Neural progenitor cell (in vitro differentiated cells): ENCODE measurements at regions not wholly inside any gene's neighbourhood (a gene's known extent, or its start where the extent isn't known, plus 50 kb on each side); places are given as distances from the start of the nearest gene placed in this dataset.

Experiments used
- DNase-seq: peaks from one replicate; pipeline ENCODE4 v3.0.0-alpha.2; 2016; ENCODE audit warnings: low spot score
- H2AFZ ChIP-seq: fragments of 200-600 bp; sonication (generic); replicated peaks from 2 replicates; pipeline ENCODE4 v1.6.1; 2016; ENCODE audit warnings: antibody characterized with exemption
- H3F3A ChIP-seq: fragments of 200-600 bp; sonication (generic); 2 replicates; pipeline ENCODE4 v1.6.1; 2016; ENCODE audit warnings: antibody characterized with exemption, low read depth
- H3K27ac ChIP-seq: fragments of 200-600 bp; sonication (generic); 2 replicates; pipeline ENCODE4 v1.5.1; 2016; ENCODE audit warnings: mild to moderate bottlenecking
- H3K27me3 ChIP-seq: fragments of 200-600 bp; sonication (generic); 2 replicates; pipeline ENCODE4 v1.6.1; 2016; ENCODE audit warnings: mild to moderate bottlenecking, moderate library complexity
- H3K36me3 ChIP-seq: fragments of 200-600 bp; sonication (generic); 2 replicates; pipeline ENCODE4 v1.5.1; 2016
- H3K4me1 ChIP-seq: fragments of 200-600 bp; sonication (generic); 2 replicates; pipeline ENCODE4 v1.6.1; 2016; ENCODE audit warnings: mixed run types
- H3K4me2 ChIP-seq: fragments of 200-600 bp; sonication (generic); 2 replicates; pipeline ENCODE4 v1.6.1; 2016
- H3K4me3 ChIP-seq: fragments of 200-600 bp; sonication (generic); 2 replicates; pipeline ENCODE4 v1.5.1; 2016
- H3K79me2 ChIP-seq: fragments of 200-600 bp; sonication (generic); 2 replicates; pipeline ENCODE4 v1.6.1; 2016; ENCODE audit warnings: low read depth
- H3K9ac ChIP-seq: fragments of 200-600 bp; sonication (generic); 2 replicates; pipeline ENCODE4 v1.6.1; 2016
- H3K9me3 ChIP-seq: fragments of 200-600 bp; sonication (generic); 2 replicates; pipeline ENCODE4 v1.5.1; 2016; ENCODE audit warnings: low read depth
- H4K20me1 ChIP-seq: fragments of 200-600 bp; sonication (generic); 2 replicates; pipeline ENCODE4 v1.6.1; 2016; ENCODE audit warnings: low read depth
- H3K27ac Mint-ChIP-seq: 3 replicates; pipeline ENCODE4 v1.8.0; 2021; ENCODE audit warnings: mixed read lengths
- H3K27me3 Mint-ChIP-seq: 2 replicates; pipeline ENCODE4 v1.8.0; 2022; ENCODE audit warnings: low read depth, mild to moderate bottlenecking, inconsistent platforms, moderate library complexity, mixed read lengths; ENCODE audit not compliant: insufficient read depth
- H3K36me3 Mint-ChIP-seq: 3 replicates; pipeline ENCODE4 v1.8.0; 2021; ENCODE audit warnings: mixed read lengths
- H3K4me1 Mint-ChIP-seq: 3 replicates; pipeline ENCODE4 v1.8.0; 2021; ENCODE audit warnings: mixed read lengths
- H3K4me3 Mint-ChIP-seq: 3 replicates; pipeline ENCODE4 v1.8.0; 2021; ENCODE audit warnings: mild to moderate bottlenecking, moderate library complexity, mixed read lengths
- H3K9me3 Mint-ChIP-seq: 3 replicates; pipeline ENCODE4 v1.8.0; 2020; ENCODE audit warnings: mixed read lengths
- CTCF ChIP-seq: fragments of 200-600 bp; sonication (generic); IDR thresholded peaks from 2 replicates; pipeline ENCODE4 v1.5.1; 2017; ENCODE audit warnings: antibody characterized with exemption, mild to moderate bottlenecking
- EZH2 ChIP-seq: fragments of 200-600 bp; sonication (generic); IDR thresholded peaks from 2 replicates; pipeline ENCODE4 v1.6.1; 2017; ENCODE audit warnings: antibody characterized with exemption, mild to moderate bottlenecking, moderate library complexity
- EZH2phosphoT487 ChIP-seq: fragments of 200-600 bp; sonication (generic); IDR thresholded peaks from 2 replicates; pipeline ENCODE4 v1.6.1; 2017; ENCODE audit warnings: antibody characterized with exemption

GRCh38 chr1:229058729-229059128 lies 212.2 kb upstream of the RAB4A start:
- Histone ChIP-seq H3K4me1 (peaks cover 38% of the 10 kb centered on the region), H4K20me1 (no peaks in the 10 kb centered on the region), H3K36me3 (no peaks in the 10 kb centered on the region), H3K27me3 (no peaks in the 10 kb centered on the region), H3K9ac (no peak overlapping the region), H3F3A (peaks cover 14% of the 10 kb centered on the region), H3K79me2 (no peaks in the 10 kb centered on the region), H3K4me2 (peak overlapping the region; percentile 16), H3K27ac (no peak overlapping the region), H3K9me3 (no peaks in the 10 kb centered on the region), H2AFZ (peak overlapping the region; percentile 22), H3K4me3 (no peak overlapping the region)
- Mint-ChIP-seq H3K4me1 (peaks cover 59% of the 10 kb centered on the region), H3K4me3 (no peak overlapping the region), H3K36me3 (no peaks in the 10 kb centered on the region), H3K27me3 (peaks cover 10% of the 10 kb centered on the region), H3K9me3 (no peaks in the 10 kb centered on the region), H3K27ac (peak overlapping the region; percentile 64)
- DNase-seq = no peak
- no peak for TF ChIP-seq EZH2phosphoT487

- Mint-ChIP-seq H3K27ac (peak overlapping the region; percentile 28), H3K4me3 (peak overlapping the region; percentile 1), H3K27me3 (peaks cover 12% of the 10 kb centered on the region)
These were observed 211.0 kb upstream of the RAB4A start for GRCh38 chr1:229059671-229060539.

GRCh38 chr1:229062135-229062534 lies 208.8 kb upstream of the RAB4A start:
- Histone ChIP-seq H3K27ac (no peak overlapping the region), H3K36me3 (no peaks in the 10 kb centered on the region), H3K9me3 (no peaks in the 10 kb centered on the region), H3K4me1 (peaks cover 39% of the 10 kb centered on the region), H3K9ac (no peak overlapping the region), H2AFZ (no peak overlapping the region), H3K79me2 (no peaks in the 10 kb centered on the region), H3K4me3 (no peak overlapping the region), H4K20me1 (no peaks in the 10 kb centered on the region), H3K4me2 (peak overlapping the region; percentile 27), H3F3A (peaks cover 14% of the 10 kb centered on the region), H3K27me3 (no peaks in the 10 kb centered on the region)
- Mint-ChIP-seq H3K27me3 (peaks cover 10% of the 10 kb centered on the region), H3K4me1 (peaks cover 66% of the 10 kb centered on the region), H3K36me3 (no peaks in the 10 kb centered on the region), H3K4me3 (no peak overlapping the region), H3K27ac (peak overlapping the region; percentile 70), H3K9me3 (no peaks in the 10 kb centered on the region)
- DNase-seq = no peak
- TF ChIP-seq EZH2phosphoT487 (no peak), EZH2 (no peak), CTCF (no peak)

More at GRCh38 chr1:229059671-229060539, 211.0 kb upstream of the RAB4A start:
- H3K4me1 Mint-ChIP-seq = peaks cover 71% of the 10 kb centered on the region
- Histone ChIP-seq H3K79me2 (no peaks in the 10 kb centered on the region), H3K36me3 (no peaks in the 10 kb centered on the region), H3K27ac (no peak overlapping the region), H4K20me1 (no peaks in the 10 kb centered on the region), H3K4me2 (no peak overlapping the region), H3F3A (peaks cover 14% of the 10 kb centered on the region), H3K9me3 (no peaks in the 10 kb centered on the region), H3K9ac (no peak overlapping the region), H3K27me3 (no peaks in the 10 kb centered on the region), H3K4me1 (peaks cover 39% of the 10 kb centered on the region), H2AFZ (peak overlapping the region; percentile 64), H3K4me3 (no peak overlapping the region)
- H3K9me3 Mint-ChIP-seq = no peaks in the 10 kb centered on the region
- no peak for DNase-seq
- no peaks in the 10 kb centered on the region for H3K36me3 Mint-ChIP-seq
- TF ChIP-seq EZH2phosphoT487 (no peak), CTCF (no peak), EZH2 (no peak)
